ENCODE measurements at regions not wholly inside any gene's neighbourhood (a gene's known extent, or its start where the extent isn't known, plus 50 kb on each side); places are given as distances from the start of the nearest gene placed in this dataset.
"Not testable (repeated sequence)": the region's sequence is repeated elsewhere in the genome, so short reads cannot be mapped to it uniquely, and the experiment has no call there.

GRCh38 chr17:77038884-77039555, 101.7 kb upstream of the SEC14L1 start:
- no peak for DNase-seq

- DNase-seq: no peak
Measured at GRCh38 chr17:77042476-77043231, 98.1 kb upstream of the SEC14L1 start.

- no peak for DNase-seq
Measured at GRCh38 chr17:77045441-77046041, 95.2 kb upstream of the SEC14L1 start.

GRCh38 chr17:77049440-77049839, 91.3 kb upstream of the SEC14L1 start:
- DNase-seq: no peak

GRCh38 chr17:77050901-77051300, 89.9 kb upstream of the SEC14L1 start:
- not testable (repeated sequence) for DNase-seq

- DNase-seq: no peak
Measured at GRCh38 chr17:77054936-77055335, 85.8 kb upstream of the SEC14L1 start.

DNA sequence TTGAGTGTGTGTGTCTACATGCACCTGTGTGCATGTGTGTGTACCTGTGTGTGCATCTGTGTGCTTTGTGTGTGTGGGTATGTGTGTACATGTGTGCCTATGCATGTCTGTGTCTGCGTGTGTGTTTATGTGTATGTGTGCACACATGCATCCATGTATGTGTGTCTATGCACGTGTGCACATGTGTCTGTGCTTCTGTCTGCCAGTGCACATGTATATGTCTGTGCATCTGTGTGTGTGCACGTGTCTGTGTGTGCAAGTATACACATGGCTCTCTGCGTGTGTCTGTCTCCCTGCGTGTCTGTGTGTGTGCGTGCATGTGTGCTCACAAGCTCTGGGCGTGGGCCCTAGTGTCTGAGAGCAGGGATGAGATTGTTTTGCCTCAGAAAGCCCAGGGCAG, 85.3 kb upstream of the SEC14L1 start:
- no peak for DNase-seq

- DNase-seq: no peak
Measured at GRCh38 chr17:77058016-77058415, 82.8 kb upstream of the SEC14L1 start.

DNA sequence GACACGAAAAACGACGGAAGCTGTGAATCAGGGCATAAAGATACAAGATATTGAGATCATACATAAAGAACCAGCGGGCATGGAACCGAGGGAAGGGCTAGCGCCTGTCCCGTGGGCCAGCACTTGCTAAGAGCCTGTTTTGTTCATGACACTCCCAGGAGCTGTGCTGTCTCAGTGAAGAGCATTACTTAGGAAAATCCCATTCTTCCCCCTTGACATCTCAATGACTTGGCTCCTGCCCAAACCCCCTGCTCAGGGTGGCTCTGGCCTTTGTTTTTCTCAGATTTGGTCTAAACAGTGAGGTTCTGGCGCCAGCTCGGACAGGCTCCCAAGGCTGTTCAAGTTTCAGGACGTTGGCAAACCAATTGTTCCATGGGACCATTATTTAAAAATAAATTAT, 79.1 kb upstream of the SEC14L1 start:
- no peak for DNase-seq

DNA sequence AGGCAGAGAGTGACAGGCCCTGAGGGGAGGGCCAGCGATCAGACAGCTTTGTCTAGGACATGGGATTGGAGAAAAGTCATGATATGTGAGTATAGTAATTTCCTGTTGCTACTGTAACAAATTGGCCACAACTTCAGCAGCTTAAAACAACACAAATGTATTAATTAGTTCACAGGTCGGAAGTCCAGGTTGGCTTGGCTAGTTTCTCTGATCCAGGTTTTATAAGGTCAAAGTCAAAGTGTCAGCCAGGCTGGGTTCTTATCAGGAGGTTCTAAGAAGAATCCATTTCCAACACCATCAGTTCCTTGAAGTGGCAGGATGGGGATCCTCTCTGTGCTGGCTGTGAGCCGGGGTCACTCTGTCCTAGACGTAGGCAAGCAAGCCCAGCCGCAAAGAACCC, 76.2 kb upstream of the SEC14L1 start:
- DNase-seq: no peak

DNA sequence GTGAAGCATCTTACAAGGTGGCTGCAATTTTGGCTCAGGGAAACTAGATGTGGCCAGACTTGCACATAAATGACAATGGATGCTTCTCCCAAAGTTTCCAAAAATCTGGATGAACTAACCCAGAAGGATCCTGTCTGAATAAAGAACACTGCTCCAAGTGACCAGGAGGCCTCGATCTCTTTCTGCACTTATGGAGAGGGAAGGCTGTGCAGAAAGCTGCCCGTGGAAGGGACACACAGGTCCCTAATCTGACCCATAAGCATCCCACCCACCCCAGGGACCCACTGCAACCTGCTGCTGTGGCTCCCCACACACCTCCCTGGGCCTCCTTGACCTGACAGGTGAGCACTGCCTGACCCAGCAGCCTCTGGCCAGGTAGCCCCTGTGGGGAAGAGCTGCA, 74.6 kb upstream of the SEC14L1 start:
- no peak for DNase-seq

GRCh38 chr17:77066726-77067409, 73.9 kb upstream of the SEC14L1 start:
- peak; percentile 36 for DNase-seq

DNA sequence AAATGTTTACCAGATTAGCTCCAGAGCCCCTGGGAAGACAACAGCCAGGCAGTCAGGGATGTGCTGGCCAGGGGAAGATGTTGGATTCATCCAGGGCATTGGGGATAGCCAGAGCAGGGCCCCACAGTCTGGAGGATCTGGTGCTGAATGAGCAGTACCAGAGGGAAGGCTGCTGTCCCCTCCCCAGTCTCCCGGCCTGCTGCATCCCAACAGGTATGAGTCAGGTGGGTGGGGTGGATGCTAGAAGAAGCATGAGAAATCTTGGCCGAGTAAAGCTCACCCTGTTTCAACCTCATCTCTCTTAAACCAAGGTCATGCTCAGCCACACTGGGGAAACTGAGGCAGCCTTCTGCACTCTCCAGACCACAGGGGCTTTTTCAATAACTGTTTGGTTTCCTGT, 71.9 kb upstream of the SEC14L1 start:
- no peak for DNase-seq

GRCh38 chr17:77070888-77071279, 69.9 kb upstream of the SEC14L1 start:
- DNase-seq: no peak

DNA sequence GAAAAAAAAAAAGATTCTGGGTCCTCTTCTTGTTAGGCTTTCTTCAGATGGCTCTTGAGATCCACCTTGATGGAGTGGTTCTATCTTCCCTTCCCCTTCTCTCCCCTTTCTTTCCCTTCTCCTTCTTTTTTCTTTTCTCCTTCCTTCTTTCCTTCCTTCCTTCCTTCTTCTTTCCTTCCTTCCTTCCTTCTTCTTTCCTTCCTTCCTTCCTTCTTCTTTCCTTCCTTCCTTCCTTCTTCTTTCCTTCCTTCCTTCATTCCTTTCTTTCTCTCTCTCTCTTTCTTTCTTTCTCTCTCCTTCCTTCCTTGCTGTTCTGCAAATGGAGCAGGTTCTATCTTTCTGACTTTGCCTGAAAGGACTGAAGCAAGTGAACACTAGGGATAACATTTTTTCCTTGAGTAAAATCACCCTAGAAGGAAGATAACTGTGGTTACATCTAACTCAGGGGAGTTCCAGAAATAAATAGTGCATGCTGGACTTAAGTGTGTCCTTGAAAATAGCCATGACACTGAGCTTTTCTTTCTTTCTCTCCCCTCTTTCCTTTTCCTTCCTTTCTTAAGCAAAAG, 68.8 kb upstream of the SEC14L1 start:
- no peak for DNase-seq

- no peak for DNase-seq
Measured at GRCh38 chr17:77072670-77073069, 68.1 kb upstream of the SEC14L1 start.

DNA sequence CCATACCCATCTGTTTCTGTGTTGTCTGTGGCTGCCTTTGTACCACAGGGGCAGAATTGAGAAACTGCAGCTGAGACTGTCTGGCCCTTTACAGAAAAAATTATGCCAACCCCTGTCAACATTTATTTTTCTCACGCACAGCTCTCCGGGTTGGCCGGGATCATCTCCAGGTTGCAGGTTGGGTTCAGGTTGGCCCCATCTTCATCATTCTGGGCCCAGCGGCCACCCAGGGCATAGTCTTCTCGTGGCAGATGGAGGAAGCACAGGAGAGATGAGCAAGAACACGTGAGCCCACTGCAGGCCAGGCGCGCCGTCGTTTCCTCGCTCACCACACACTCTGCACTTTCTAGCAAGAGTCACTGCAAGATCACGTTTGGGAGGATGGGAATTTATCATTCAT, 66.1 kb upstream of the SEC14L1 start:
- DNase-seq: no peak

DNA sequence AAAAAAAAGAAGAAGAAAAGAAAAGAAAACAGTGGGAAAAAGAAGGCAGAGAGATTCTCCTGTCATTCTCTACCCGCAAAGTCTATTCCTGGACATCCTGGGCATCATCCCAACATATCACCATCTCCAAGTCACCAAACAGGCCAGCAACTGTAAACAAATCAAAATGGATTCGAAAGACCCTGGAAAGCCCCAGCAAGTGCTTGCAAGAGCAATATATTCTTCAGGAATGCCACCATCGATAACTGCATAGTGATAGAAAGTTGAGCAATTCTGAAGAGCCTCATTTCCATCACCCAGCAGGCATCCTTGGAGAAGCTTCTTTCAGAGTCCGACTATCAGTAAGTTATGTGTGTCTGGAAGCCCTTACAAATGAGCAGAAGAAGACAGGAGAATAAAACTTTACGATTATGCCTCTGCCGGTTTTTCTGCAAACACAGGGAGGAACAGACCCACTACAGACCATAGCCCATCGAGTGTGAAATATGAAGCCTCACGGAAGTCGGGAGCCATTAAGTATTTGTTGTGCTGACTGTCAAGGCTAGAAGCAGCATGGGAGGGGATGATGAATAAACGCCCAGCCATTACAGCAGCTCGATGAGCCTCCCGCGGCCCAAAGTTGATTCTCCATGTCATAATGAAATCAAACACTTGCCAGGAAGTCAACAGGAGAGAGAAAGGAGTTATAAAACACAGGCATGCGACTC, 64.5 kb upstream of the SEC14L1 start:
- DNase-seq: no peak

GRCh38 chr17:77083531-77083930, 57.2 kb upstream of the SEC14L1 start:
- no peak for DNase-seq

DNA sequence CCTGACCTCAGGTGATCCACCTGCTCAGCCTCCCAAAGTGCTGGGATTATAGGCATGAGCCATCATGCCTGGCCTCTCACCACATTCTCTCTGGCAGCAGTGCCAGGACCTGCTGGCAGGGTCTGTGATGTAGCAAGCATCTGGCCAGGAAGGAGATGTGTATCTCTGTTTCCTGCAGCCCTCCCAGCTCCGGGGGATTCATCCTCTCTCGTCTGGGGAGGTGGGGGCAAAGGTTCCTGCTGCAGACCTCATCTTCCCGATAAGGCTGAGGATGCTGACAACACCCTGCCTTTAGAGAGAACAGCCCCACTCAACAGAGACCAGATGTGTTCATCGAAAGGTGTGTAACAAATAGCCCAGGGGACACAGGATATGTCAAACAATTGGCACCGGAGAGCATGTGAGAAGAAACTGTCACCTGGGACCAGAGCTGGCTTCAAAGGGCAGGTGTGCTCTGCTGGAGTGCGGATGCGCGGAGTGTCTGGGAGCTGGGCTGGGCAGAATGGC, 54.8 kb upstream of the SEC14L1 start:
- DNase-seq: no peak

DNA sequence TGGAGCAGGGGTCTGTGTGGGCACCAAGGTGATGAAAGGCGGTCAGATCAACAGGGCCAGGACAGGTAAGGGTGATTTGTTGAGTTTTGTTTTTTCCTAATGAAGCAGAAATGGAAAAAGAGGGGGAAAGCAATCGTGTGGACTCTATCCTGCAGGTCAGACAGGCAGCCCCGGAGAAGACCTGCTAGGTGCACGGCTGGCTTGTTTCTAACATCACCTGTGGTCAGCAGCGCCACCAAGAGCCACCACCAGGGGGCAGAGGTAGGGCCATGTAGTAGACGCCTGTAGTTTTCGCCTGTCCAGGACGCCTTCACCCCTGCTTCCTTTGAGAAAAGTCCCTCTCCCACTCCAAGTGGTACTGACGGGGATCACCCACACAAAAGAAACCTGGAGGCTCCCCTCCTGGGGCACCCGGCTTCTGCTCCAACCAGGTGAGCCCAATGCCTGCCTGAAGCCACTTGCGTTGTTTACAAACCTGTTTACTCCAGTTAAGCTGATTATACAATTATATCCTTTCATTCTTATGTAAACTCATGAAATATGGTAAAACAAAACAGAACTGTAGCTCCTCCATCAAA, 54.2 kb upstream of the SEC14L1 start:
- DNase-seq: peak; percentile 75

All from effector CD4-positive, alpha-beta T cell (primary cell).